ENCODE measurements at regions not wholly inside any gene's neighbourhood (a gene's known extent, or its start where the extent isn't known, plus 50 kb on each side); places are given as distances from the start of the nearest gene placed in this dataset.

GRCh38 chr10:9554321-9554720, 1463.4 kb upstream of the CELF2 start:
- TF ChIP-seq CTCF (IDR thresholded peaks at IDR 0.05; ENCODE audit: low read depth, low read length, poor library complexity, severe bottlenecking) (no peak), EZH2phosphoT487 (IDR thresholded peaks at IDR 0.05; ENCODE audit: borderline replicate concordance, low read length) (no peak)

Measured in DOHH2 (cell line).